KBM-7 (cell line): ENCODE measurements at regions not wholly inside any gene's neighbourhood (a gene's known extent, or its start where the extent isn't known, plus 50 kb on each side); places are given as distances from the start of the nearest gene placed in this dataset.
"Not testable (repeated sequence)": the region's sequence is repeated elsewhere in the genome, so short reads cannot be mapped to it uniquely, and the experiment has no call there.

Source experiments
- DNase-seq: peaks from one replicate; pipeline ENCODE4 v3.0.0-alpha.2; 2015
- in situ Hi-C: fragments of 300-500 bp; cut with MboI; formaldehyde crosslinking; loops from 2 replicates; pipeline ENCODE4 v1.14.3; 2020; ENCODE audit warnings: low sequenced_read_pairs, low pct_unique_long_range_greater_than_20kb, mixed read lengths

- in situ Hi-C loops: no loop called here
- DNase-seq: no peak
These were observed 442.2 kb upstream of the KLF12 start for GRCh38 chr13:74576420-74576819.

GRCh38 chr13:74575729-74576125 lies 441.5 kb upstream of the KLF12 start:
- DNase-seq: no peak
- in situ Hi-C loops: no loop called here

DNA sequence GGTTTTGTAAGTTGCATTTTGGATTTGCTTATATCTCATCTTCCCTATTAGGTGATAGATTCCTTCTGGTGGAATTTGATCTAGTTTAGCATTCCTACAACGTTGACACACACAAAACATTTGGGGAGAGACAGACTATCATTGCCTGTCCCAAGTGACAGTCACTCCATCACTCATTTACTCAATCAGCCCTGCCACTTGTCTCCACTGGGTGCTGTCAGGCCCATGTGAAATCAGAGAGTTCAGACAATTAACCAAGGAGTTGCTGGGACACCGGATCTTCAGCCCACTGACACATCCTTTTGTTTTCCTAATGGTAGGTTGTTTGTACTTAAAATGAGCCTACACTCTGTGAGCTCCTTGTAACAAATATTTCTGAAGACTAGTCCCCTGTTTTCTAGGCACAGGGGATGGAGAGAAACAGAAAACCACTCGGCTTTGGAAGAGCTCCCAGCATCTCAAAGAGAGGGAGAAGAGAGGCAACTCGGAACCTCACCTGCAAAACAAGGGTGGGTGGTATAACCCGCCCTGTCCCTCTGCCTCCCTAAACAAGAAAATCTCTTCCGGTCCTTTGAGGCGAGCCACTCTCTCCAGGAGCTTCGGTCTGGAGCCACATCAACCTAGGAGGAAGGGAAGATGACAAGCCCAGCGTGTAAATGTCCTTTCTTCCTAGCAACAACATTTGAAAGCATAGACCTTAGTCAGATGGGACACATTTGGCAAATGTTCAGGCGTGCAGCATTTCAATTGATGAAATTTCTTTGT lies 440.9 kb upstream of the KLF12 start:
- DNase-seq: no peak
- in situ Hi-C loops: no loop called here

- DNase-seq: no peak
- in situ Hi-C loops: no loop called here
These were observed 439.4 kb upstream of the KLF12 start for GRCh38 chr13:74573654-74574053.

GRCh38 chr13:74571811-74572210 lies 437.6 kb upstream of the KLF12 start:
- in situ Hi-C loops: no loop called here

DNA sequence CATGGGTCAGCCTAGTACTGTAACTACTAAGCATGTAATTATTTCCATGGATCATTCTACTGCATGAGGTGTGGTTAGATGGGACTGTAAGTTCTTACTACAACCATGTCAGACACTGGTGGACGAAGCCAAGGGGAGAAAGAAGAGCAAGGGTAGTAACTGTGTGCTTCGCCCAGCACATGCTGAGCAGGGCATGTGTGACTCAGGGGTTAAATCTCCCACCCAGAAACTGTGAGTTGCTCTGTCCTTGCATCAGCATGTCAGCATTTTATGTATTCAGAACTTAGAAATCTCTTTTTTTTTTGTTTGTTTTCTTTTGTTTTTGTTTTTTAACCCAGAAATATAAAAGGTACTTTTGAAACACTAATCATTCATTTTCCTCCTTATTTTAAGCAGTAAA lies 436.6 kb upstream of the KLF12 start:
- DNase-seq: no peak
- in situ Hi-C loops: no loop called here

More at GRCh38 chr13:74571811-74572210, 437.6 kb upstream of the KLF12 start:
- DNase-seq: no peak

DNA sequence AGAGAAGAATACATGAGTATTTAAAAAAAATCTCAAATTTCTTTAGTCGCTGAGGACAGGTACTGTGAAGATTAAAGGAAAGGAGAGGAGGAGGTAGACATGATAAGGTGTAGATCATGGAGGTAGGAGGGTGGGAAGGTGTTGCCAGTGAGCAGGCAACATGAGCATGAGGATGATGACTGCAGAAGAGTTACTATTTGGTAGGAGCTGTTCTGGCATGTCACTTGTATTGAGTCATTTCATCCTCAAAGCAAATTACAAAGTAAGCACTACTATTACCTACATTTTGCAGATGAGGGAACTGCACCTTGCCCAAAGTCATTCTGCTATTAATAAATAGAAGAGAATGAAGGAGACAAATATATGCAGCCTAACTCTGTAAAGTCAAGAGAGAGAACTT lies 435.8 kb upstream of the KLF12 start:
- in situ Hi-C loops: no loop called here
- no peak for DNase-seq

DNA sequence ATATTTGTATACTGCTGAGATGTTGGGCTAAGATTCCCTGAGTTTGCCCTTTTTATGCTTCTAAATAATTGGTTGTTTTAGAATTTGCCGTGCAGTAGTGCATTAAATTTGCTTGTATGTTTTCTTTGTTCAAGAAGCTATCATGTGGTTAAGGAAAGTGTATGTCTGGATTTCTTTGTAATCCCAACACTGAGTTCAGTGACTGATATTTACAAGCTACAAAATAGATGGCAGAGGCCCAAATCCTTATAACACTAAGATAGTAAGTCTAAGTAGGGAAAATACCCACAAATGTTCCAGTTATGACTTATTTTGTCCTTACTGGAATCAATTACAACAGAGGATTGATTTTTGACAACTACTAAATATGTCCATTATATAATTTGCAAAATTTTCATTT lies 435.0 kb upstream of the KLF12 start:
- in situ Hi-C loops: no loop called here
- DNase-seq: no peak

DNA sequence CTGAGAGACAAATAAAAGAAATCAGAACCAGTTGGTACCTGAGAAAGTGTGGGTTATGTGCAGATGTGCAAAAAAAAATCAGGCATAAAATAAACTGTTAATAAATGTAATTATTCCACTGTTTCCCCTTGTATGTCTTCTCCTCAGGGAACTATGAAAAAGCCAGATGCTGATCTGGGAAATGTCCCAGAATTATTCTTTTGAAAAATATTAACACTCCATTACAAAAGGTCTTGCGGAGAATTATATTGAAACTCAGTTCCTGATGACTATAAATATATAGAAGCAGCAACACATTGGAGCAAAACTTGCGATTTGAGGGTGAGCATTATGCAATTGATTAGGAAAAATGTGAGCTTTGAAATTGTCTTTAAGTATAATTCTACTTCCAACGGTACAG lies 433.3 kb upstream of the KLF12 start:
- in situ Hi-C loops: no loop called here
- DNase-seq: no peak

- in situ Hi-C loops: no loop called here
- DNase-seq: no peak
These were observed 428.2 kb upstream of the KLF12 start for GRCh38 chr13:74562381-74562780.

DNA sequence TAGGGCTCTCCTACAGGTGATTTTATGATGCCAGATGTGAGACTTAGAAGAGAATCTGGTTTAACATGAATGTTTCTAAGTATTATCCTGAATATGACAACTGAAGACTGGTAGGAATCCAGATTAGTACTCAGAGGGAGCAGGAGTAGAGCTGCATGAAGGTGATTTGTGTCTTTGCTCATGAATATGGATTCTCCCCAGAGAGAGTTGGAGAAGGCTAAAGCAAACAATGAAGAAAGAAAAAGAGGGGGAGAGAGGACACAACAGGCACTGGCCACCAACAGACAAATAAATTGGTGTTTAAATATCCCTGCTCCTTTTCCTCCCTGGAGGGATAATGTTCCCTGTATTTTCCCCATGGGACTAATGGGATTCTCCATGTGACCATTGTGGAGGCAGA lies 427.0 kb upstream of the KLF12 start:
- DNase-seq: no peak
- in situ Hi-C loops: no loop called here

- DNase-seq: no peak
- in situ Hi-C loops: no loop called here
These were observed 426.1 kb upstream of the KLF12 start for GRCh38 chr13:74560325-74560724.

DNA sequence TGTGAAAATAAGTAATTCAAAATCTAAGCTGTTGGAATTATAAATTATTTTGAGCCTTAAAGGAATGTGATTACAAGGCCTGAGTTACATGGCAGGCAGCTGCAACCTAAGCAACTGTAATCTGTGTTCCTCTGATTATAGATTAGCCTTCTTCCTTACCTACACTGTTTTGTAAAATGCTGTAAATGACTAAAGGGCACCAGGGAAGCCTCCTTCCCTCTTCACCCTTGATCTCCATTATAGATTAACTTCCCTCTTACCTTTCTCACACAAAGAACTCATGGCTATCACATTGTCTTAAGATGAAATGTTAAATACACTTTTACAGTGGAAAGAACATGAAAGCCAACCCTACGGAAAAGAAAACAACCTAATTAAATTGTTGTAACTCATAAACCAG lies 423.7 kb upstream of the KLF12 start:
- DNase-seq: no peak
- in situ Hi-C loops: no loop called here

DNA sequence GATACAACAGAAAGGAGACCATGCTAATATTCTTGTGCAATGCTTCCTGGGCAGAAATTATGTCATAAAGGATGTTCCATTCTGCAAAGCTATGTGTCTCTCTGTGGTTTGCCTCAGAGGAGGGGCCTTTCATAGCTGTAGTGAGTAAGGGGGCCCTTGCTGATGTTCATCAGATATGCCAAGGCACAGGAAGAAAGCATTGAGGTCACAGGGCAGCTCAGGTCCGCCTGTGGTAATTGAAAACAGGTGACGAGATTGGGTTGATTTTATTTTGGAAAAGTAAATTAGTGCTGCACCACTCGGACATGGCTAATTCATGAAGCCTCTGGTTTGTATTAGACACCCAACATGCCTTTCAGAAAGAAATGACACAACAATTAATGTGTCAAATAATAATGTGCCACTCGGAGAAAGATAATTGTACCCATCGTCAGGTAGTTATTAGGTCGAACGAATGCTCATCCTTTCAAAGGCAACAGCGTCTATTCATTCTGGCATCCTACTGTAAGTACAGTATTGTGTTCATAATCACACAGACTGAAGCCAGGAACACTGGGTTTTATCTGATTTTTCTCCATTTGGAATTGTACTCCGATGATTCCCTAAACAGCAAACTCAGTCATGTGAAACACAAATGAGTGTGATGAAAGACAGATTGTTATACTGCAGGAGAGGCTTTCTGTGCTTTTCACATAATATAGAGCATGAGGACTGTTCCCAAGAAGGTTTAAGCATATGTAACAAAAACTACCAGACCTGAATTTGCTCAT lies 421.6 kb upstream of the KLF12 start:
- in situ Hi-C loops: no loop called here
- DNase-seq: no peak

GRCh38 chr13:74555276-74555625 lies 421.0 kb upstream of the KLF12 start:
- no peak for DNase-seq
- in situ Hi-C loops: no loop called here

DNA sequence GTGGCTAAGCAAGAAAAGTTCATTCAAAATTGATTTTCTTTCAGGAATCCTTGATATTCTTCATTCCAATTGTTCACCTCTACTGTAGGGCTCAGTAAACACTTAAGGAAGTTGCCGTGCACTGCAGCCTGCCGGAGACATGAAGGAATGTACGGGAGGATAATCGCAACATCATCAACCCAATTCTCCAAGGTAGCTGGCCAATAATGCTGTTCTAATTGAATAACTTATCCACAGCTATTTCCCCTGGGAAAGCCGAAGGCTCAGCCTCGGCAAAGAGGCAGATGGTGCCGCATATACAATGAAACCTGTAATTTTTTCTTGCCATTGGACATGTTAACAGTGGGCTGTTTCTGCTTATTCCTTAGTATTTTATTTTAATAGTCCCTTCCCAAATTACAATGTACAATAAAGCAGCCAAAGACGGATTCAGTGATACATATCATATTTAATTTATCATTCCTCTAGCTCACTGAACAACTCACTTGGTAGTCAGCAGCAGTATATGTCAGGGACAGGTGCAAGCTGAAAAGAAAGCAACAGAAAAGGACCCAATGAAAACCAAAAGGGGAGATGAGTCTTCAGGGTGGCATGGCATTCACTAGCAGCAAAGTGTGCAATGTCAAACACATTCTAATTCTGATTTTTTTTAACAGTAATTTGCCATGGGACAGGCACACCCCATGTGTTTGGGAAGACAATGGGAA lies 420.5 kb upstream of the KLF12 start:
- in situ Hi-C loops: no loop called here

DNA sequence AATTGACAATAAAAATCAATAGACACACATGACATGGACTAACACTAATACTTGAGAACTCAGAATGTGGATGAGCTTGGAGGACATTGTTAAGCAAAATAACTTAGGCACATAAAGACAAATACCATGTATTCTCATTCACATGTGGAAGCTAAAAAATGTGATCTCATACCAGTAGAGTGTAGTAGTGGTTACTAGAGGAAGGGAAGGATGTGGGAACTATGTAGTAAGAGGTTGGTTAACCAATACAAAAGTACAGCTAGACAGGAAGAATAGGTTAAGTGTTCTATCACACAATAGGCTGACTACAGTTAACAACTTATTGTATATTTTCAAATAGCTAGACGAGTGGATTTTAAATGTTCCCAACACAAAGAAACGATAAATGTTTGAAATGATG lies 415.8 kb upstream of the KLF12 start:
- in situ Hi-C loops: no loop called here
- DNase-seq: no peak

More for the DNA sequence above, 420.5 kb upstream of the KLF12 start:
- no peak for DNase-seq

DNA sequence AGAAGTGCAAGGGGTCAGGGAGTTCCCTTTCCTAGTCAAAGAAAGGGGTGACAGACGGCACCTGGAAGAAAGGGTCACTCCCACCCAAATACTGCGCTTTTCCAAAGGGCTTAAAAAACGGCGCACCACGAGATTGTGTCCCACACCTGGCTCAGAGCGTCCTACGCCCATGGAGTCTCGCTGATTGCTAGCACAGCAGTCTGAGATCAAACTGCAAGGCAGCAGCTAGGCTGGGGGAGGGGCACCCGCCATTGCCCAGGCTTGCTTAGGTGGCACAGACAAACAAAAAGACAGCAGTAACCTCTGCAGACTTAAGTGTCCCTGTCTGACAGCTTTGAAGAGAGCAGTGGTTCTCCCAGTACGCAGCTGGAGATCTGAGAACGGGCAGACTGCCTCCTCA lies 402.4 kb upstream of the KLF12 start:
- in situ Hi-C loops, DNase-seq: not testable (repeated sequence)

- in situ Hi-C loops: no loop called here
- DNase-seq: no peak
These were observed 399.0 kb upstream of the KLF12 start for GRCh38 chr13:74533226-74533625.

- in situ Hi-C loops: no loop called here
These were observed 395.8 kb upstream of the KLF12 start for GRCh38 chr13:74530011-74530410.

More at GRCh38 chr13:74530011-74530410, 395.8 kb upstream of the KLF12 start:
- DNase-seq: no peak
